ENCODE measurements at regions not wholly inside any gene's neighbourhood (a gene's known extent, or its start where the extent isn't known, plus 50 kb on each side); places are given as distances from the start of the nearest gene placed in this dataset.
"Not testable (repeated sequence)": the region's sequence is repeated elsewhere in the genome, so short reads cannot be mapped to it uniquely, and the experiment has no call there.

DNA sequence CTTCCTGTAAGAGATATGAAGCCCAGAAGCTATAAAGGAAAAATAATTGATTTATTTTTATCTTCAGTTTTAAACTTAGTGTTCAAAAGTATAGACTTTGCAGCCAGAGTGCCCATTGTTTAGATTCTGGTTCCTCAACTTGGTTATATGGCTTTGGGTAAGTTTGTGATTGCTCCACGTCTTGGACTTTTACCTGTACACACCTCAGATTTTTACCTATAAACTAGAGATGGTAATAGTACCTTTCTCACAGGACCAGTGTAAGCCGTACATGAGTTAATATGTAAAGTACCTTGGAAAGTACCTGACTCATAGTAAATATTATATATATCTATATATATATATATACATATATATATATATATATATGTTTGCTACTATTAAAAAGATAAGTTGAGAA lies 283.8 kb downstream of the RAP2B start:
- H3K36me3 Mint-ChIP-seq: no peaks in the 10 kb centered on the region
- no peak overlapping the region for H3K27ac Mint-ChIP-seq
- no peaks in the 10 kb centered on the region for H3K27me3 Mint-ChIP-seq
- no peaks in the 10 kb centered on the region for H3K4me1 Mint-ChIP-seq
- H3K9me3 Mint-ChIP-seq: no peaks in the 10 kb centered on the region
- ATAC-seq: no peak
- H3K4me3 Mint-ChIP-seq: no peak overlapping the region

DNA sequence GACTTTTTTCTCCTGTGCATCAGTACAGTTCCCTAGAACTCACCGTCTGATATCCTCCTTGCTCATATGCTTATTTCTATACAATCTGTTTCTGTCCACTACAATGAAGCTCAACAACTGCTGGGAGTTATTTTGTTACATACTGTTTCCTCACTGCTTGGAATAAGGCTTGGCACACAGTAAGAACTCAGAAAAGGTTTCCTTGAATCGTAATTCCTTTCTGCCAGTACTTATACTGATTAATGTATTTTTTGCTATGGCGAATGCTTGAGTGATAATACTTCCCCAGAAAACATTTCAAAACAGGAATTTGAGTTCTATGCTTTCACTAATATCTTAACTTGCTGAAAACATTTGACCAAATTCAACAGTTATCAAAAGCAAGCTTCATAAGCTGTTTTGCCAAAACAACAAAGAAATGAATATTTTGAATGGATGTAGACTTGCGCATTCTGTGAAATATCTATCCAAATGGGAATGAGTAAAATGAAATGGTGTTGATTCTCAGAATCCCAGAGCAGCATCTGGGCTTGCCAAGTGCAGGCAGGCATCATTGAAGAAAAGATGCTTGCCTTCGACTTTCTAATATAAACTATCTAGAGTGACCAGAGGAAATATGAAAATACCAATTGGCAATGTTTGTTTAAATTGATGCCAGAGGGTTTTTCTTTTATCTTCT lies 286.3 kb downstream of the RAP2B start:
- H3K4me3 Mint-ChIP-seq: no peak overlapping the region
- ATAC-seq: no peak
- H3K9me3 Mint-ChIP-seq: no peaks in the 10 kb centered on the region
- H3K36me3 Mint-ChIP-seq: no peaks in the 10 kb centered on the region
- no peak overlapping the region for H3K27ac Mint-ChIP-seq
- no peaks in the 10 kb centered on the region for H3K27me3 Mint-ChIP-seq
- H3K4me1 Mint-ChIP-seq: no peaks in the 10 kb centered on the region

DNA sequence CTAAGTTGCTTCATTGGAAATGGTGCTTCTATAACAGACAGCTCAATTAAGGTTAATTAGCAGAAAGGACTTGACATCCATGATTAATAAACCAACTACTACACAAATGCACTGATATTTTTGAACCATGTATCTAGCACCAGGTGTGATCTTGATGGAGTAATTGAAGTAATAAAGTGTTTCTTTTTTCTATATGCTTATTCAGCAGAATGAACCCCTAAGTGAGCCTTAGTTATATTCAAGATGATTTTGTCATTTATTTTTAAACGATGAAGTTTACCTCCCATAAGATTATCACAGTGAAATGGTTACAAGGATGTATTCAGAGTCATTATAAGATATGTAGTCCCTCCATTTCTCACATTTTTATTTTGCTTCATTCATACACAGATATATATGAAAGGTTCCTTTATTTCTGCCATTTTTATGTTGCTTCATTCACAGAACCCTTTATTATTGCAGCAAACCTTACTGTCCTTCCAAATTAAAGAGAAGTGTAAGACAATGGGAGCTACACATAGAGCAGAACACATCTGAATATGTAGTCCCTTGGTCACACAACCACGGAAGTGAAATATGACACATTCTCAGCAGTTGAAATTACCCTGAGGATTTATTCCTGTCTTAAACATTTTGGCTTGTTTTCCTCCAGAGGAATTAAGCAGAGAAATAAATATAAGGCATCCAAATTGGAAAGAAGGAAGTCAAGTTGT lies 295.0 kb downstream of the RAP2B start:
- Mint-ChIP-seq H3K27ac (no peak overlapping the region), H3K4me3 (no peak overlapping the region), H3K4me1 (no peaks in the 10 kb centered on the region), H3K27me3 (peaks cover 14% of the 10 kb centered on the region), H3K9me3 (no peaks in the 10 kb centered on the region), H3K36me3 (no peaks in the 10 kb centered on the region)
- ATAC-seq: no peak

DNA sequence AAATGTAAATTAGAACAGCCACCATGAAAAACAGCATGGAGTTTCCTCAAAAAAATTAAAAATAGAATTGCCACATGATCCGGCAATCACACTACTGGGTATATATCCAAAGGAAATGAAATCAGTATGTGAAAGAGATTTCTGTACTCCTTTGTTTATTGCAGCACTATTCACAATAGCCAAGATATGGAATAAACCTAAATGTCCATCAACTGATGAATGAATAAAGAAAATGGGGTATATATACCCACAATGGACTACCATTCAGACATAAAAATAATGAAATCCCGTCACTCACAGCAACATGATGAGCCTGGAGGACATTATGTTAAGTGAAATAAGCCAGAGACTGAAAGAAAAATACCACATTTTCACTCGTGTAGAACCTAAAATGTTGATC lies 296.9 kb downstream of the RAP2B start:
- Mint-ChIP-seq H3K27me3 (peaks cover 14% of the 10 kb centered on the region), H3K9me3 (no peaks in the 10 kb centered on the region), H3K36me3 (no peaks in the 10 kb centered on the region), H3K27ac (no peak overlapping the region), H3K4me1 (no peaks in the 10 kb centered on the region), H3K4me3 (no peak overlapping the region)
- ATAC-seq: no peak

DNA sequence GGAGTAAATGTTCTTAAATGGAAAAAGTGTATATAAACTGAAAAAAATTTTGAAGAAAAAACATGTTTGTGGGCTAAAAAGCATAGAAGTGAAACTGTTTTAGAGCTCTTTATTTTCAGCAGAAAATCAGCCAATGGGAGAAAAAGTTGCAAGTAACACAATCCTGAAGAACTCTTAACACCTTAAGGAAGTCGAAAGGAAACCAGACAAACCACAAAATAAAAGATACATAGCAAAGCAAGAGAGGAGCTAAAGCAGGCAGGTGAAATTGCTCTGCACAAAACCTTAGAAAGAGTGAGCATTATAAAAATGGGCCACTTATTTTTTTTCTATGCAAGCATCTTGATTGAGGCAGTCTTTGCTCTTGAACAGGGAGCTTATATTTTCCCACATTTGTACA lies 300.5 kb downstream of the RAP2B start:
- no peak for ATAC-seq
- peaks cover 7% of the 10 kb centered on the region for H3K4me1 Mint-ChIP-seq
- H3K4me3 Mint-ChIP-seq: no peak overlapping the region
- H3K9me3 Mint-ChIP-seq: no peaks in the 10 kb centered on the region
- peaks cover 8% of the 10 kb centered on the region for H3K27me3 Mint-ChIP-seq
- no peaks in the 10 kb centered on the region for H3K36me3 Mint-ChIP-seq
- no peak overlapping the region for H3K27ac Mint-ChIP-seq

DNA sequence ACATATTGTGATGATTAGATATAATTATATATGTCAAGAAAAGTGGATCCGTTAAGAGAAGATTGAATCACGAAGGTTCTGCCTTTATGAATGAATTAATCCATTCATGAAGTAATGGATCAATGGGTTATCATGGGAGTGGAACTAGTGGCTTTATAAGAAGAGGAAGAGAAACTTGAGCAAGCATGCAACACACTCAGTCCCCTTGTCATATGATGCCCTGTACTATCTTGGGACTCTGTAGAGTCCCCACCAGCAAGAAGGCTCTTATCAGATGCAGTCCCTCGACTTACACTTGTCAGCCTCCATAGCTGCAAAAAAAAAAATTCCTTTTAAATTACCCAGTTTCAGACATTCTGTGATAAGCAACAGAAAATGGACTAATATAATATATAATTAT lies 301.9 kb downstream of the RAP2B start:
- no peaks in the 10 kb centered on the region for H3K27me3 Mint-ChIP-seq
- H3K27ac Mint-ChIP-seq: peak overlapping the region; percentile 27
- H3K36me3 Mint-ChIP-seq: no peaks in the 10 kb centered on the region
- H3K9me3 Mint-ChIP-seq: no peaks in the 10 kb centered on the region
- peak; percentile 93 for ATAC-seq
- no peak overlapping the region for H3K4me3 Mint-ChIP-seq
- H3K4me1 Mint-ChIP-seq: peaks cover 7% of the 10 kb centered on the region

DNA sequence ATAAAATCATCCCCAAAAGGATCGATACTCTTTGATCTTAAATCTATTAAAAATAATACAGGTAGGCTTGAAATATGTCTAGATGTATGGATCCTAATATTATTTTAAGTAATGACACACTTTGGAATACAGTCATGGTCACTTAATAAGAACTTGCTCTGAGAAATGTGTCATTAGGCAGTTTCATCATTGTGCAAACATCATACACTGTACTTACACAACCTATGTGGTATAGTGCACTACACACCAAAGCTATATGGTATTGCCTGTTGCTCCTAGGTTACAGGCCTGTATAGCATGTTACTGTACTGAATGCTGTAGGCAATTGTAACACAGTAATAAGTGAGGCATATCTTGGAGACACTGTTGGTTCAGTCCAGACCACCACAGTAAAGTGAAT lies 307.1 kb downstream of the RAP2B start:
- H3K4me1 Mint-ChIP-seq: peaks cover 7% of the 10 kb centered on the region
- H3K4me3 Mint-ChIP-seq: no peak overlapping the region
- no peaks in the 10 kb centered on the region for H3K27me3 Mint-ChIP-seq
- H3K27ac Mint-ChIP-seq: no peak overlapping the region
- ATAC-seq: no peak
- no peaks in the 10 kb centered on the region for H3K36me3 Mint-ChIP-seq
- peaks cover 5% of the 10 kb centered on the region for H3K9me3 Mint-ChIP-seq

DNA sequence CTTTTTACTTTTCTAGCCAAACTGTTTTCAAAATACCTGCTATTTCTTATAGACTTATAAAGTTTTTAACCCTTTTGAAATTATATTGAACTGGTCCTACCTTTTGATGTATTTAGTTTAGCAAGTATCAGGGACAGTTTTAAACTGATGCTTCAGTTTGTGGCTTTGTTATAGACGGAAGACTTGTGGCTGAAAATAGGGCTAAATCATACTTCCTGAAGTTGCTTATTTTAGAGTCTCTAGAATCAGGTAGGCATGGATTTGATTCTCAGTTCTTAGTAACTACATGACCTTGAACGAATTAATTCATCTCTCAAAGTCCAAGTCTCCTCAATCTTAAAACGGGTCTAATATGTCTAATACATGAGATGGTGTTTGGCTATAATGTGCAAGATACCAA lies 322.8 kb downstream of the RAP2B start:
- Mint-ChIP-seq H3K9me3 (no peaks in the 10 kb centered on the region), H3K27me3 (peaks cover 8% of the 10 kb centered on the region), H3K4me1 (peaks cover 6% of the 10 kb centered on the region), H3K27ac (no peak overlapping the region), H3K4me3 (no peak overlapping the region), H3K36me3 (no peaks in the 10 kb centered on the region)
- ATAC-seq: no peak

DNA sequence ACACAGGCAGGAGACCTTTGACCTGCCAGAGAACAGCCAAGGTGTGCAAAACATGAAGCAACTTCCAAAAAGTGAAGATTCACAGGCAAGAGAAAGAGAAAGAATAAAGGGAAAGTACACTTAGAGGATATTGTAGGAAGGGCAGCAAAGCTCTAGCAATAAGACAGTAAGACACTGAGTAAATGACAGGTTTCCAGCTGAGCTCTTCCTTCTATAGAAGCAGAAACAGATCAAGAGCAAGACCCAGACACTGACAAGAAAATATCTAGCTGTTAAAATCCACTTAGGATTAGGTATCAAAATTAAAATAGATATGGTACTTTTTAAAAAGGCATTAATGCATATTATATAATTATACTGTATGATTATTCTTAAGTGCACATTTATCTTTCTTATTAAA lies 333.4 kb downstream of the RAP2B start:
- Mint-ChIP-seq H3K27me3 (peaks cover 20% of the 10 kb centered on the region), H3K9me3 (no peaks in the 10 kb centered on the region), H3K27ac (no peak overlapping the region), H3K36me3 (no peaks in the 10 kb centered on the region), H3K4me3 (no peak overlapping the region), H3K4me1 (no peaks in the 10 kb centered on the region)
- ATAC-seq: no peak

DNA sequence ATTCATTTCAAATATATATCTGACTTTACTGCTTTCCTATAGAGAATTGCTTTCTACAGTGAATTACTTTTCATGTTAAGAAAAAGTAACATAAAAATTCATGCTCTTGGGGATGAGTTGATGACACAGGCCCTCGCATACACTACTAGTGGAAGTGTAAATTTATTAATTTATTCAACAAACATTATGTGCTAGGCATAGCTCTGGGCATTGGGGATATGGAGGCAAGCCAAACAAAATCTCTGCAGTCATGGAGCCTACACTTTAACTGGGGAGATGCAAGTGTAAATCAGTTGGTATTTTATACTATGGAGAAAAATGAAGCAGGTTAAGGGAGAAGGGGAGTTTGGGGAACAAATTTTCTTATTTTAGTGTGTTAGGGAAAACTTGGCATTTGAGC lies 340.7 kb downstream of the RAP2B start:
- H3K4me3 Mint-ChIP-seq: no peak overlapping the region
- no peak for ATAC-seq
- H3K27ac Mint-ChIP-seq: no peak overlapping the region
- peaks cover 9% of the 10 kb centered on the region for H3K27me3 Mint-ChIP-seq
- H3K36me3 Mint-ChIP-seq: no peaks in the 10 kb centered on the region
- H3K4me1 Mint-ChIP-seq: no peaks in the 10 kb centered on the region
- no peaks in the 10 kb centered on the region for H3K9me3 Mint-ChIP-seq

DNA sequence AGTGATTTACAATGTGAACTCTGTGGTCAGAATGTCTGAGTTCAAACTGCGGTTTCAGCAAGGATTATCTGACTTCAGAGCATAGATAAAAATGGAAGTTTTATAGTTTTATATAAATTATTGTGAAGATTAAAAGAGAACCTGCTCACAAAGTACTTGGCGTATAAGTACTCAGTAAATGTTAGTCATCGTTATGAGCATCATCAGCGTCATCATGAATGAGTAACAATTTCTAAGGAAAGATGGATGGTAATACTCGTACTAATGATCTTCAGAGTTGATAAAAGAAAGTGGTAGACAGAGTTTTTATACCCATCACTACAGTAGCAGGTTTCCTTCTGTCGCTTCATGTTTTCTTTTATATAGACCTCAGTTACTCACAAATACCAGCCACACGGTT lies 341.8 kb downstream of the RAP2B start:
- no peak overlapping the region for H3K27ac Mint-ChIP-seq

DNA sequence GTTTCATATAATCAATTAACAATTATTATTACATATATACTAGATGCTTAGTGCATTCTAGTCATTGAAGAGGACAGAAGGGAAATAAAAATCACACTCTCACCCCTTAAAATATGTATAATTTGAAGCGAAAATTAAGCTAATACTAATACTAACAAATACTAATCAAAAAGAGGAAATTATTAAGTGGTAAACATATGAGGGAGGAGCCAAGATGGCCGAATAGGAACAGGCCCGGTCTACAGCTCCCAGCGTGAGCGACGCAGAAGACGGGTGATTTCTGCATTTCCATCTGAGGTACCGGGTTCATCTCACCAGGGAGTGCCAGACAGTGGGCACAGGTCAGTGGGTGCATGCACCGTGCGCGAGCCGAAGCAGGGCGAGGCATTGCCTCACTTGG lies 344.2 kb downstream of the RAP2B start:
- H3K27ac Mint-ChIP-seq, ATAC-seq: not testable (repeated sequence)

More for the DNA sequence above, 341.8 kb downstream of the RAP2B start:
- H3K4me1 Mint-ChIP-seq: no peaks in the 10 kb centered on the region
- H3K27me3 Mint-ChIP-seq: peaks cover 9% of the 10 kb centered on the region
- no peak overlapping the region for H3K4me3 Mint-ChIP-seq
- H3K36me3 Mint-ChIP-seq: no peaks in the 10 kb centered on the region
- H3K9me3 Mint-ChIP-seq: no peaks in the 10 kb centered on the region
- ATAC-seq: no peak

DNA sequence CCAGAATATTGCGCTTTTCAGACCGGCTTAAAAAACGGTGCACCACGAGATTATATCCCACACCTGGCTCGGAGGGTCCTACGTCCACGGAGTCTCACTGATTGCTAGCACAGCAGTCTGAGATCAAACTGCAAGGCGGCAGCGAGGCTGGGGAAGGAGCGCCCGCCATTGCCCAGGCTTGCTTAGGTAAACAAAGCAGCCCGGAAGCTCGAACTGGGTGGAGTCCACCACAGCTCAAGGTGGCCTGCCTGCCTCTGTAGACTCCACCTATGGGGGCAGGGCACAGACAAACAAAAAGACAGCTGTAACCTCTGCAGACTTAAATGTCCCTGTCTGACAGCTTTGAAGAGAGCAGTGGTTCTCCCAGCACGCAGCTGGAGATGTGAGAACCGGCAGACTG lies 344.7 kb downstream of the RAP2B start:
- ATAC-seq, H3K36me3 Mint-ChIP-seq, H3K27ac Mint-ChIP-seq, H3K27me3 Mint-ChIP-seq, H3K4me3 Mint-ChIP-seq, H3K9me3 Mint-ChIP-seq, H3K4me1 Mint-ChIP-seq: not testable (repeated sequence)

More for the DNA sequence above, 344.2 kb downstream of the RAP2B start:
- not testable (repeated sequence) for H3K4me3 Mint-ChIP-seq, H3K9me3 Mint-ChIP-seq, H3K27me3 Mint-ChIP-seq, H3K36me3 Mint-ChIP-seq, H3K4me1 Mint-ChIP-seq

DNA sequence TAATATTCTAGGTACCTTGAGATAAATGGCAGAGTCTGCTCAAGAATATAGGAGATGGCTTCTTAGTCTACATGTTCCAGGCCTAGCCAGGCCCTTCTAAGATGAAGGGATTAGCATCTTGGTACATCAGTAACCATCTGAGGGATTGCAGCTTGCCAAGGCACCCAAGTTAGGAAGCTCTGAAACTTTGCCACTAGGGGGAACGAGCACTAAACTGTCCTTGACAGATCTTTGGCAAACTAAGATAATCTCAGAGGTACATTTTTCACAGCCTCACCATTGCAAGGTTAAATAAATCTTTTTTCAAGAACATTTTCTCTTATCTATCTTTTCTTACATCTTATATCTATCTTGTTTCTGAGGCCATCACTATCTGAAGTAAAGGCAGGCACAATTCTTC lies 351.2 kb downstream of the RAP2B start:
- H3K4me1 Mint-ChIP-seq: no peaks in the 10 kb centered on the region
- no peaks in the 10 kb centered on the region for H3K36me3 Mint-ChIP-seq
- no peak overlapping the region for H3K27ac Mint-ChIP-seq
- no peaks in the 10 kb centered on the region for H3K27me3 Mint-ChIP-seq
- no peak overlapping the region for H3K4me3 Mint-ChIP-seq
- ATAC-seq: no peak
- peaks cover 4% of the 10 kb centered on the region for H3K9me3 Mint-ChIP-seq

DNA sequence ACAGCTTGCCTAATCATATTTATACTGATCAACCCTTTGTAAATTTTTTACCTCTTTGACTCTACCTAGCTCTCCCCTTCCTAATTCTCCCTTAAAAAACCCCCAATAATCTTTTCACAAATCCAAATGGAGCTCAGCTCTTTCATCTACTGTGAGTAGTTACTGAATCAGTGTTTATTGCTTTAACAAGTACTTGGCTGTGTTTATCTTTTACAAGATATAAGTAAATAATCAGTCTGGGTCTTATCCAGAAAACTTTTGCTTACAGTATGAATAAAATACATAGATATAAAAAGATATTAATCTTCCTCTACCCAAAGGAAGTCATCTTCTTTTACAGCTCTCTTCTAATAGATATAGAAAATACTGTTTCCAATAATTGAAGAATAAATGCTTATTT lies 366.4 kb downstream of the RAP2B start:
- Mint-ChIP-seq H3K9me3 (peaks cover 7% of the 10 kb centered on the region), H3K4me1 (no peaks in the 10 kb centered on the region), H3K36me3 (no peaks in the 10 kb centered on the region), H3K27me3 (peaks cover 31% of the 10 kb centered on the region), H3K27ac (no peak overlapping the region), H3K4me3 (no peak overlapping the region)
- no peak for ATAC-seq

DNA sequence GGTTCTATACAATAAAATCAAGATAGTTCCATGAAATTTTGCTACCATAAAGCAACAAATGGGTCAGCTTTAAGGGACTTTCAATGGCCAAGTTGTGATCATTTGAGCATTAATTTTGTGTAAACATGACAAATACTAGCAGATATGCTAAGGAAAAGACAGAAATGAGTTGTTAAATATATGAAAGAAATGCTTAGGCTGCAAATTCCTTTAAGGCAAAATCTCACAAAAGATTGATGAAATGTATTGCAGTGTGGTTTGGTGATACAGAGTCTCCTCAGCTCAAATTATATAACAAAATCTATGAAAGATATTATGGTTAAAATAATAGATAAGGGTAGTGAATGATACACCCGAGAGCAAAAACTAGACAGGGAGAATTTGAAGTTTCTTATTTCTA lies 377.2 kb downstream of the RAP2B start:
- Mint-ChIP-seq H3K9me3 (no peaks in the 10 kb centered on the region), H3K27ac (no peak overlapping the region), H3K36me3 (no peaks in the 10 kb centered on the region), H3K27me3 (no peaks in the 10 kb centered on the region), H3K4me3 (no peak overlapping the region), H3K4me1 (no peaks in the 10 kb centered on the region)
- ATAC-seq: no peak
